ENCODE measurements at regions not wholly inside any gene's neighbourhood (a gene's known extent, or its start where the extent isn't known, plus 50 kb on each side); places are given as distances from the start of the nearest gene placed in this dataset.

- intact Hi-C loops (cut with DNase I) = no loop called here
- no peak for DNase-seq
These were observed 812.8 kb upstream of the API5 start for GRCh38 chr11:42498971-42499370.

GRCh38 chr11:42502151-42502550 is 809.6 kb upstream of the API5 start:
- DNase-seq = no peak
- intact Hi-C loops (cut with DNase I) = no loop called here

DNA sequence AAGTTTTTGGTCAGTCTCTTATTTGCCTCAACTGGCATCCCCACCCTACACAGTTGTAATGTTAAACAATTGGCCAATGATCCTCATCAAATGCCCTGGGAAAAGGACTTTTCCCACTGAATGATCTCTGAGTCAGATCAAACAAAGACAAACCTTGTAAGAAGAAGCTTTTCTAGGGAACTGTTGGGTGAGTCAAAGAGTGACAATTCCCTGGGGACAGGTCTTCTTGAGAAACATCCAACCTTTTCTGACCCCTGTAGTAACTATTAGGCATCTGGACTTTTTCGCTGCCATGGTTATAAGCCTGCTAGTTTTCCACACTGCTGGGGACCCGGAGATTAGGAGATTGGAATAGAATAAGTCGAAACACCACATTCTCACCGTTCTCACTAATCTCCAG is 789.8 kb upstream of the API5 start:
- DNase-seq = no peak
- intact Hi-C loops (cut with DNase I) = no loop called here

- DNase-seq = peak; percentile 9 to 91 (median 70)
- intact Hi-C loops (cut with DNase I) = no loop called here
These were observed 787.1 kb upstream of the API5 start for GRCh38 chr11:42524534-42525227.

GRCh38 chr11:42526426-42526825 is 785.4 kb upstream of the API5 start:
- DNase-seq = peak in 13 of 42 donors; percentile 4 to 59 (median 10)
- intact Hi-C loops (cut with DNase I) = no loop called here

- DNase-seq = no peak
- intact Hi-C loops (cut with DNase I) = no loop called here
These were observed 783.3 kb upstream of the API5 start for GRCh38 chr11:42528471-42528870.

DNA sequence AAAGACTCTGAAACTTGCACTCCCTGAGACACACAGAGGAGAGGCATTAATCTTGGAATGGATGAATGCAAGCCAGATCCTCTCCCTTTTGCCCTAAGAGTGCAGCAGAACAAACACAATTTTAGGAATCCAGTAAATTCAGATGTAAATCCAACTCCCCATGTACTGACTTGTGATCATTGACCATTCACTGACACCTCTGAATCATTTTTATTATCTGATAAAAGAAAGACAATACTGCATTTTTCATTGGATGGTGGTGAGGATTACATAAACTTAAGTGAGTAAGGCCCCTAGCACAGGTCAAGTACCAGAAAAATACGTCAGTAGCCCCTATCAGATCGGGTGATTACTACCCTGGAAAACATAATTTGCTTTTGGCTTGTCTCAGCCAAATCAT is 782.9 kb upstream of the API5 start:
- intact Hi-C loops (cut with DNase I) = no loop called here
- DNase-seq = no peak

GRCh38 chr11:42536611-42537360 is 775.0 kb upstream of the API5 start:
- no peak for DNase-seq

GRCh38 chr11:42542336-42542735 is 769.5 kb upstream of the API5 start:
- intact Hi-C loops (cut with DNase I) = no loop called here
- DNase-seq = no peak

More at GRCh38 chr11:42536611-42537360, 775.0 kb upstream of the API5 start:
- intact Hi-C loops (cut with DNase I) = no loop called here

- DNase-seq = no peak
- intact Hi-C loops (cut with DNase I) = no loop called here
These were observed 767.9 kb upstream of the API5 start for GRCh38 chr11:42543844-42544419.

- no peak for DNase-seq
- intact Hi-C loops (cut with DNase I) = no loop called here
These were observed 767.1 kb upstream of the API5 start for GRCh38 chr11:42544726-42545125.

- intact Hi-C loops (cut with DNase I) = no loop called here
- DNase-seq = no peak
These were observed 765.8 kb upstream of the API5 start for GRCh38 chr11:42545954-42546353.

DNA sequence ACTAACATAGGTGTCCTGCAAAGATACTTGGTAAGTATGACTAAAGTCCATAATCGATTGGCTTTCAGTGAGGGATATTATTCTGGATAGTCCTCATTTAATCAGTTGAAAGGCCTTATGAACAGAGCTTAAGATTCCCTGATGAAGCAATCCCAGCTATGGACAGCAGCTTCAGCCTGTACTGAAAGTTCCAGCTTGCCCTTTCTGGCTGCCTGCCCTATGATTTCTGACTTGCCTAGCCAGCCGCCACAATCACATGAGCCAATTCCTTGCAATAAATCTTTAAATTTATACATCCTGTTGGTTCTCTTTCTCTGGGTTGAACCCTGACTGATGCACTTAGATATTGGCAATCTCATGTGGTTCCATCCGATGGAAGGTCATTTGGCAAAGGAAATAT is 759.0 kb upstream of the API5 start:
- DNase-seq = no peak
- intact Hi-C loops (cut with DNase I) = no loop called here

DNA sequence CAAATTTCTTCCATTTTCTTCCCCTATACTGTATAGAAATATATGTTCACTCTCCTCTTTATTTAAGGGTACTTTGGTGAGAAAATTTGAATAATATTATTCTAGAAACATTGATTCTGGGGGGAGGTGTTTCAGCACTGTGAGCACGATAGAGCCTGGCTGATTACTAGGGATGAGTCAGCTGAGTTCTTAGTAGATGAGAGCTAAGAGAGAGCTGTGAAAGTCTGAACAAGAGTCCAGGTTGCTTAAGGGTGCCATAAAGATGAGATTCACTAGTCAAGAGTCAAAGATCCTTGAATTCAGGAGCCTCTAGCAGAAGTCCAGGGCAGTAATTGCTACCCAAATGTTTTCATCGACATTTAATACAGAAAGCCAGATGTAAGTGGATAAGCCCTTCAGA is 756.6 kb upstream of the API5 start:
- no peak for DNase-seq
- intact Hi-C loops (cut with DNase I) = no loop called here

GRCh38 chr11:42571131-42571877 is 740.5 kb upstream of the API5 start:
- DNase-seq = no peak
- intact Hi-C loops (cut with DNase I) = no loop called here

GRCh38 chr11:42571878-42572610 is 739.8 kb upstream of the API5 start:
- intact Hi-C loops (cut with DNase I) = no loop called here
- DNase-seq = no peak

DNA sequence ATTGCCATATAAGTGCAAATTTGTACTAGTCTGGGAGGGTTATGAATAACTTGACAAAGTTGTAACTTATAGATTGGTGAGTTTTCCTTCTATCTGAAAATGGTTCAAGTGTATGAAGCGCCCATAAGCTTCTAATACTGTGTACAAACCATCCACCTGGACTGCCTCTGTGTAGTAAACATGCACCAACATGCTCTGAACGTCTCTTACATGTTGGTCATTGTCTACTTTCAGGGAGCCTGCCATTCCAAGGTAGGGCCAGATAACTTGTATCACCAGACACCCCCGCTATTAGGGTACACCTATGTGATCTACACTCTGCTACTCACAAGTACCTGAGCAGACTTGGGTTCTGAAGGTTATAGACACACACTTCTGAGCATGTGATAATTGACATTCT is 735.5 kb upstream of the API5 start:
- DNase-seq = no peak
- intact Hi-C loops (cut with DNase I) = no loop called here

DNA sequence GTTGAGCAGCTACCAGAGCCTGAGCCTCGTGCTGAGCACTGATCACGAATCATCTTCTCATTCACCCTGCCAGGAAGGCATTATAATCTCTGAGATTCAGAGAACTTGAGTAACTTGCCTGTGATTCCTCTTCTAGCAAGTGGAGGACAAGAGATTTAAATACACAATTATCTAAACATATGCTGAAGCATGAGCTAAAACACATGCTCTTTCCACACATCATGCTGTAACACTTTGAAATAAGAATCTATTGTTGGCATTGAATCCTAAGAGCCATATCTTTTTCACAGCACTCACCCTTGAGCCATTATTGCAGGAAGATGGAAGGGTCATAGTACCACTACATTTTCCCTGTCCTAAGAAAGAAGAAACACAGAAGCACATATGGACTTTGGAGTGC is 722.5 kb upstream of the API5 start:
- intact Hi-C loops (cut with DNase I) = no loop called here
- no peak for DNase-seq

DNA sequence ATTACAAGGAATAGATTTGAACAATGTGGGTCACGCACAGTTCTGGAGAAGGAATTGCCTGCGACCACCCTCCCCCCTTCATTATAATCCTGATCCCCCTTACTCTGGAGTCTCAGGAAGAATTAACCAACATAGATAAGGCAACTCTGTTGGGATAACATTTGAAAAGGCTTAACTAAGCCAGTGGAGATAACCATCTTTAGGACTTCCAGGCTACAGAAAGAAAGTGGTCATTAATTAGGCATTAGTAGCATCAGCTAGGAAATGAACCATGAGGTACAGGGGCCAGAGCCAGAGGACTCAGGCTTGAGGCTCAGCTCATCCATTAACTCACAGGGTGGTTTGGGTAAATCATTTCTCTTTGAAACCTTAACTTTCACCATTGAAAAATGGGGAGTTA is 720.0 kb upstream of the API5 start:
- no peak for DNase-seq
- intact Hi-C loops (cut with DNase I) = no loop called here
